OCI-LY1 (cell line): ENCODE measurements at regions not wholly inside any gene's neighbourhood (a gene's known extent, or its start where the extent isn't known, plus 50 kb on each side); places are given as distances from the start of the nearest gene placed in this dataset.

Experiments
- CTCF ChIP-seq: fragments of 200-600 bp; sonication (generic), shearing (Covaris generic); IDR thresholded peaks from 2 replicates; pipeline ENCODE4 v1.5.1; 2017; ENCODE audit warnings: mild to moderate bottlenecking, antibody characterized with exemption, low read length, moderate library complexity, mixed read lengths
- EZH2 ChIP-seq: fragments of 200-600 bp; sonication (generic), shearing (Covaris generic); IDR thresholded peaks from 2 replicates; pipeline ENCODE4 v1.8.0; 2017; ENCODE audit warnings: borderline replicate concordance, mixed run types, mild to moderate bottlenecking, antibody characterized with exemption, low read length, moderate library complexity, mixed read lengths

GRCh38 chr2:176999301-176999700 is 213.3 kb upstream of the HNRNPA3 start:
- TF ChIP-seq CTCF, result no peak
- TF ChIP-seq EZH2, result no peak
